ENCODE measurements at regions not wholly inside any gene's neighbourhood (a gene's known extent, or its start where the extent isn't known, plus 50 kb on each side); places are given as distances from the start of the nearest gene placed in this dataset.
A peak's percentile ranks its signal among the peaks of the same experiment; 100 is the strongest.

GRCh38 chr16:85393674-85394451, 219.3 kb upstream of the GSE1 start:
- peak; percentile 60 for TF ChIP-seq CTCF (IDR thresholded peaks at IDR 0.05)

GRCh38 chr16:85394456-85395206, 218.5 kb upstream of the GSE1 start:
- no peak for TF ChIP-seq CTCF (IDR thresholded peaks at IDR 0.05)

GRCh38 chr16:85395207-85395912, 217.8 kb upstream of the GSE1 start:
- TF ChIP-seq CTCF (IDR thresholded peaks at IDR 0.05), result no peak

- no peak for TF ChIP-seq CTCF (IDR thresholded peaks at IDR 0.05)
Measured at GRCh38 chr16:85395913-85396878, 216.9 kb upstream of the GSE1 start.

GRCh38 chr16:85396879-85397871, 215.9 kb upstream of the GSE1 start:
- no peak for TF ChIP-seq CTCF (IDR thresholded peaks at IDR 0.05)

GRCh38 chr16:85398050-85398451, 215.1 kb upstream of the GSE1 start:
- no peak for TF ChIP-seq CTCF (IDR thresholded peaks at IDR 0.05)

Data from LNCAP (cell line).